Brain microvascular endothelial cell (primary cell): ENCODE measurements at regions not wholly inside any gene's neighbourhood (a gene's known extent, or its start where the extent isn't known, plus 50 kb on each side); places are given as distances from the start of the nearest gene placed in this dataset.

Experiments used
- DNase-seq: peaks from one replicate; pipeline ENCODE4 v3.0.0-alpha.2; 2020
- H3K27ac ChIP-seq: fragments of 250-450 bp; sonication (Bioruptor Pico); 2 replicates; pipeline ENCODE4 v1.5.1; 2020; ENCODE audit warnings: mild to moderate bottlenecking, moderate library complexity
- H3K27me3 ChIP-seq: fragments of 250-450 bp; sonication (Bioruptor Pico); replicated peaks from 2 replicates; pipeline ENCODE4 v1.5.1; 2020; ENCODE audit warnings: mild to moderate bottlenecking
- H3K36me3 ChIP-seq: fragments of 250-450 bp; sonication (Bioruptor Pico); replicated peaks from 2 replicates; pipeline ENCODE4 v1.5.1; 2020; ENCODE audit warnings: mild to moderate bottlenecking
- H3K4me3 ChIP-seq: 2 replicates; pipeline ENCODE4 v1.5.1; 2011; ENCODE audit warnings: low read depth, mild to moderate bottlenecking, control low read depth, low read length, moderate library complexity
- in situ Hi-C: cut with HindIII; loops from 2 replicates; pipeline ENCODE4 v1.10.0; 2017; ENCODE audit warnings: low sequenced_read_pairs, low pct_ligation_motif_present
- TF ChIP-seq, protein P1 (sequence below): IDR thresholded peaks from 2 replicates; pipeline ENCODE4 v1.5.1; 2011; ENCODE audit warnings: low read depth, mild to moderate bottlenecking, moderate library complexity, low read length, control low read depth, inconsistent platforms; ENCODE audit errors: missing control alignments

DNA sequence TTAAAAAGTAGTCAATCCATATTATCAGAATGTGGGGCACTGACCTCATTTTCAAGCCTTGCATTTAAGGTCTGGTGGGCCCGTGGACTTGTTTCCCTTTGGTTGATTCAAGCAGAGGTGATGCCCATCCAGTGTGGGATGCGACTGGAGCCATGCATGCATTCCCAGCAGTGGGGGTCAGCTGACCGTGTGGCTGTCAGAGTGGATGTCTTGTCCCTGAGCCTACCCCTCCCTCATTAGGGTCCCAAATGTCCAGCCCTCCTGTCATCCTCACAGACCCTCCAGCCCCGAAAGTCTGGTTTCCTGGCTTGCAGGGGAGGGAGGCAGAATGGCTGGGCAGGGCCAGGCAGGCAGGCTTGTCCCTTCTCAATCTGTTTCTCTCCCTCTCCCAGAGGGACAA, 67.3 kb upstream of the SH3RF3 start:
- in situ Hi-C loops, result no loop called here
- TF ChIP-seq, protein P1, sequence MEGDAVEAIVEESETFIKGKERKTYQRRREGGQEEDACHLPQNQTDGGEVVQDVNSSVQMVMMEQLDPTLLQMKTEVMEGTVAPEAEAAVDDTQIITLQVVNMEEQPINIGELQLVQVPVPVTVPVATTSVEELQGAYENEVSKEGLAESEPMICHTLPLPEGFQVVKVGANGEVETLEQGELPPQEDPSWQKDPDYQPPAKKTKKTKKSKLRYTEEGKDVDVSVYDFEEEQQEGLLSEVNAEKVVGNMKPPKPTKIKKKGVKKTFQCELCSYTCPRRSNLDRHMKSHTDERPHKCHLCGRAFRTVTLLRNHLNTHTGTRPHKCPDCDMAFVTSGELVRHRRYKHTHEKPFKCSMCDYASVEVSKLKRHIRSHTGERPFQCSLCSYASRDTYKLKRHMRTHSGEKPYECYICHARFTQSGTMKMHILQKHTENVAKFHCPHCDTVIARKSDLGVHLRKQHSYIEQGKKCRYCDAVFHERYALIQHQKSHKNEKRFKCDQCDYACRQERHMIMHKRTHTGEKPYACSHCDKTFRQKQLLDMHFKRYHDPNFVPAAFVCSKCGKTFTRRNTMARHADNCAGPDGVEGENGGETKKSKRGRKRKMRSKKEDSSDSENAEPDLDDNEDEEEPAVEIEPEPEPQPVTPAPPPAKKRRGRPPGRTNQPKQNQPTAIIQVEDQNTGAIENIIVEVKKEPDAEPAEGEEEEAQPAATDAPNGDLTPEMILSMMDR, result no peak

DNA sequence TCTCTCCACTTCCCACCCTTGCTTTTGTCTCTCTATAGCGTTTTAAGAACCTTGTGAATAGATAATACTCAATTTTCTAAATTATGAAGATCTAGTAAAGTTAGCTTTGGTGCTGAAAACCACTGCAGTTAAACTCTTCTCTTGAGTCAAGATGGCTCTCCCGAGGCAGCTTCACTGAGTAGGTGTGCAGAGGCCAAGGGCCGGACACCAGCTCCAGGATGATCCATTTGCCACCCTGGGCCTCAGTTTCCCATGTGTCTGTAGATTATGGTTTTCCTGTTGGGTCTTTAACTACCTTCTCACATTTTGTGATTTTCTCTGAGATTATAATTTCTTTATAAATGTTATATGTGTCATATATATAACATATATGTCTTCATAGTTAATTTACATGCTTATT, 68.5 kb upstream of the SH3RF3 start:
- H3K36me3 ChIP-seq, result no peaks in the 10 kb centered on the region
- H3K27me3 ChIP-seq, result peaks cover 10% of the 10 kb centered on the region
- TF ChIP-seq, protein P1, result no peak
- in situ Hi-C loops, result no loop called here
- H3K4me3 ChIP-seq, result no peak overlapping the region
- no peak for DNase-seq
- H3K27ac ChIP-seq, result no peak overlapping the region

More for the DNA sequence above, 67.3 kb upstream of the SH3RF3 start:
- H3K36me3 ChIP-seq, result no peaks in the 10 kb centered on the region
- no peak overlapping the region for H3K27ac ChIP-seq
- H3K4me3 ChIP-seq, result no peak overlapping the region
- DNase-seq, result no peak
- H3K27me3 ChIP-seq, result peaks cover 10% of the 10 kb centered on the region

DNA sequence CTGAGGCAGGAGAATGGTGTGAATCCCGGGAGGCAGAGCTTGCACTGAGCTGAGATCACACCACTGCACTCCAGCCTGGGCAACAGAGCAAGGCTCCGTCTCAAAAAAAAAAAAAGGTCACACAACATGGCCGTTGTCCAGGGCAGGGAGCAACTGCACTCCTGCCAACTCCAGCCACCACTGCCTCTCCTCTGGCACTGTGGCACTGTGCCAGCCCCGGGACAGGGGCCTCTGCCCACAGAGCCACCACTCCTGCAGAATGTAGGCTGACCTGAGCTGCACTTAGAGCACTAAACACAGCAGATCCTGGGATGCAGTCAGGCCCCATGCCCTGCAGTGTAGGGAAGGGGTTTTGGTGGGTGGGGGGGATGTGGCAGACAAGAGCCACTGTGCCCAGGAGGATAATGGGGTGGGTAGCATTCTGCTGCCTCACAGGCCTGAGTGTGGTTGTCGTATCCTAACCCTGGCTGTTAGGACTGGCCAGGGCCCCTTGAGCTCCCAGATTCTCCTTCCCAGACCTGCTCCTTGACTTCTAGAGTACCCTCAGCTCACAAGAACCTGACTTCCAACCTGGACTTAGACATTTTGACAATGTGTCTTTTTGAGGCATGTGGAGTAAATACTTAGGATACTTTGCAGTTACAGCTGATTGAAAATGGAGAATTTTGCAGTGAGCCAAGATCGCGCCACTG, 69.4 kb upstream of the SH3RF3 start:
- TF ChIP-seq, protein P1, result no peak
- DNase-seq, result no peak
- in situ Hi-C loops, result no loop called here

DNA sequence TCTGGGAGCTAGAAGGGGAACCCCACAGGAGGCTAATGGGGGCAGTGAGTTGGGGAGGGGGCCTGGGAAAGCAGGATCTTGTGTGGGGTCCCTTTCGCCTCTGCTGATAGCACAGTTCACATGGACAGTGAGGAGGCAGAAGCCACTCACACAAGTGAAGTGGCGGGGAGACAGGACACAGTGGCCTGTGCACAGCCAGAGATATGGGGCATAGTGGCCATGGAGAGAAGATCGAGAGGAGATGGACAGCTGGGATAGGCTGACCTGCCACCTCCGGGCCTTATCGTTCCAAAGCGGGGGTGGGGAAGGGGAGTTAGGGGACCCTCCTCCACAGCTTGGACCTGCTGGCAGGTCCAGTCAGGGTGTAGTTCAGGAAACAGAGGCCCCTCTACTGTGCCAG, 69.8 kb upstream of the EDAR start:
- TF ChIP-seq, protein P1, result no peak
- DNase-seq, result no peak
- no peak overlapping the region for H3K27ac ChIP-seq
- in situ Hi-C loops, result no loop called here
- peaks cover 10% of the 10 kb centered on the region for H3K27me3 ChIP-seq
- H3K4me3 ChIP-seq, result no peak overlapping the region
- no peaks in the 10 kb centered on the region for H3K36me3 ChIP-seq

More for the DNA sequence above, 69.4 kb upstream of the SH3RF3 start:
- H3K27ac ChIP-seq, result no peak overlapping the region
- H3K36me3 ChIP-seq, result no peaks in the 10 kb centered on the region
- H3K4me3 ChIP-seq, result no peak overlapping the region
- H3K27me3 ChIP-seq, result peaks cover 10% of the 10 kb centered on the region

DNA sequence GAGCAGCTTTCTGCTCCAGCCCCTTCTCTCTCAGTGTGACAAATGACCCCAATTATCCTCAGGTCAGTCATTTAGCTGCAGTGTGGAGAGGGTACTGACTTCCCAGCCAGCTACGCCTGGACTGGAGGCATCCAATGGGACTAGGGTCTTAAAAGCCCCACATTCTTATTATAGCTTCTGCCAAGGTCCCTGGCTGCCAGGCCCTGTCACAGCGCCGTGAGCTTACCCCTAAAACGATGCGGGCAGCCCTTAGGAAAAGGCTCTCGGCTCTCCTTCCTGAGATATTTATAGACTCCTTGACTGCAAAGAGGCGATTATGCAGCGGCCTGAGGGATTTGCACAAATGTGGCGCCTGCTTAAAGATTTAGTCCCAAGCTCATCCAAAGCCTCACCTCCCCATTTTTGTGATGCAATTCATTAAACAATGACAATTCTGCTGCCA, 69.2 kb upstream of the EDAR start:
- in situ Hi-C loops, result no loop called here
- TF ChIP-seq, protein P1, result no peak

DNA sequence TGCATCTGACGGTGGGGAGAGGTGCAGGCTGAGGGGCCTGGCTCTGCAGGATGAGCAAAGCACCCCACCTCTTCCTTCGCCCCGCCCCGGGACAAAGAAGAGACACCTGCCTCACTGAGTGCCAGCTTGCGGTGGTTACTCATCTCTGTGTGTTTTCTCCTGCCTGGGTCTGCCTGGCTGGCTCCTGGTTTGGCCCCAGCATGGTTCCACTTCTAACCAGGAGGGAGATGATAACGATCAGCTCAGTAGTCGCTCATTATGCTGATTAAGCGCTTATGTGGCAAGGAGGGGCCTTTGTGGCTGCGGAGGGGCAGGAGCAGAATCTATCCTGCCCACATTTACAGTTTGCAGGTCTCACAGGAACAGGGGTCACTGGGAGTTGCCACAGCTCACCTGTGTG, 68.7 kb upstream of the EDAR start:
- no peak overlapping the region for H3K27ac ChIP-seq
- no peaks in the 10 kb centered on the region for H3K36me3 ChIP-seq
- H3K4me3 ChIP-seq, result no peak overlapping the region
- in situ Hi-C loops, result no loop called here
- TF ChIP-seq, protein P1, result no peak
- H3K27me3 ChIP-seq, result peaks cover 10% of the 10 kb centered on the region
- DNase-seq, result no peak

More for the DNA sequence above, 69.2 kb upstream of the EDAR start:
- no peaks in the 10 kb centered on the region for H3K36me3 ChIP-seq
- no peak for DNase-seq
- H3K27ac ChIP-seq, result no peak overlapping the region
- peaks cover 10% of the 10 kb centered on the region for H3K27me3 ChIP-seq
- H3K4me3 ChIP-seq, result no peak overlapping the region
